ENCODE measurements at regions not wholly inside any gene's neighbourhood (a gene's known extent, or its start where the extent isn't known, plus 50 kb on each side); places are given as distances from the start of the nearest gene placed in this dataset.

GRCh38 chr10:36638462-36639155, 486.8 kb upstream of the ANKRD30A start:
- H4K20me1 ChIP-seq (ENCODE audit: insufficient read depth, low read length, poor library complexity, severe bottlenecking), result no peaks in the 10 kb centered on the region
- H3K9ac ChIP-seq (ENCODE audit: low read depth, low read length, poor library complexity, severe bottlenecking), result no peak overlapping the region
- H3K4me2 ChIP-seq (ENCODE audit: low read depth, low read length, poor library complexity, severe bottlenecking), result no peak overlapping the region
- no peak overlapping the region for H3K4me3 ChIP-seq (ENCODE audit: low read length, poor library complexity, severe bottlenecking)
- no peaks in the 10 kb centered on the region for H3K27me3 ChIP-seq (ENCODE audit: insufficient read depth, low read length, poor library complexity, severe bottlenecking)
- H3F3A ChIP-seq (ENCODE audit: low read depth), result no peaks in the 10 kb centered on the region
- H3K4me1 ChIP-seq (ENCODE audit: insufficient read depth, low read length, poor library complexity, severe bottlenecking), result no peaks in the 10 kb centered on the region
- H3K36me3 ChIP-seq (ENCODE audit: insufficient read depth, low read length), result no peaks in the 10 kb centered on the region
- no peaks in the 10 kb centered on the region for H3K9me2 ChIP-seq (replicated peaks; ENCODE audit: low read depth, low read length)
- TF ChIP-seq CTCF (conservative IDR thresholded peaks at IDR 0.05; ENCODE audit: low read length) (no peak), EZH2phosphoT487 (IDR thresholded peaks at IDR 0.05; ENCODE audit: borderline replicate concordance) (no peak)
- H3K79me2 ChIP-seq (ENCODE audit: insufficient read depth, low read length), result no peaks in the 10 kb centered on the region
- H2AFZ ChIP-seq (ENCODE audit: low read length), result no peak overlapping the region
- H3K9me3 ChIP-seq (ENCODE audit: insufficient read depth, low read depth, low read length), result no peaks in the 10 kb centered on the region

- H4K20me1 ChIP-seq (ENCODE audit: insufficient read depth, low read length, poor library complexity, severe bottlenecking), result no peaks in the 10 kb centered on the region
- TF ChIP-seq CTCF (conservative IDR thresholded peaks at IDR 0.05; ENCODE audit: low read length), result no peak
- TF ChIP-seq EZH2phosphoT487 (IDR thresholded peaks at IDR 0.05; ENCODE audit: borderline replicate concordance), result no peak
- no peaks in the 10 kb centered on the region for H3K36me3 ChIP-seq (ENCODE audit: insufficient read depth, low read length)
- H3K27me3 ChIP-seq (ENCODE audit: insufficient read depth, low read length, poor library complexity, severe bottlenecking), result no peaks in the 10 kb centered on the region
- no peaks in the 10 kb centered on the region for H3K9me3 ChIP-seq (ENCODE audit: insufficient read depth, low read depth, low read length)
- no peak overlapping the region for H3K9ac ChIP-seq (ENCODE audit: low read depth, low read length, poor library complexity, severe bottlenecking)
- no peaks in the 10 kb centered on the region for H3F3A ChIP-seq (ENCODE audit: low read depth)
- no peaks in the 10 kb centered on the region for H3K4me1 ChIP-seq (ENCODE audit: insufficient read depth, low read length, poor library complexity, severe bottlenecking)
- no peak overlapping the region for H3K4me3 ChIP-seq (ENCODE audit: low read length, poor library complexity, severe bottlenecking)
- no peak overlapping the region for H3K4me2 ChIP-seq (ENCODE audit: low read depth, low read length, poor library complexity, severe bottlenecking)
- no peak overlapping the region for H2AFZ ChIP-seq (ENCODE audit: low read length)
- no peaks in the 10 kb centered on the region for H3K9me2 ChIP-seq (replicated peaks; ENCODE audit: low read depth, low read length)
- H3K79me2 ChIP-seq (ENCODE audit: insufficient read depth, low read length), result no peaks in the 10 kb centered on the region
Observed at GRCh38 chr10:36636879-36637278, 488.5 kb upstream of the ANKRD30A start.

GRCh38 chr10:36636285-36636839, 489.0 kb upstream of the ANKRD30A start:
- Histone ChIP-seq H3K36me3 (ENCODE audit: insufficient read depth, low read length) (no peaks in the 10 kb centered on the region), H3K9me2 (replicated peaks; ENCODE audit: low read depth, low read length) (no peaks in the 10 kb centered on the region), H3K4me2 (ENCODE audit: low read depth, low read length, poor library complexity, severe bottlenecking) (no peak overlapping the region), H3K79me2 (ENCODE audit: insufficient read depth, low read length) (no peaks in the 10 kb centered on the region), H3K9ac (ENCODE audit: low read depth, low read length, poor library complexity, severe bottlenecking) (no peak overlapping the region), H2AFZ (ENCODE audit: low read length) (no peak overlapping the region), H3K4me1 (ENCODE audit: insufficient read depth, low read length, poor library complexity, severe bottlenecking) (no peaks in the 10 kb centered on the region), H3K9me3 (ENCODE audit: insufficient read depth, low read depth, low read length) (no peaks in the 10 kb centered on the region), H3K4me3 (ENCODE audit: low read length, poor library complexity, severe bottlenecking) (no peak overlapping the region), H4K20me1 (ENCODE audit: insufficient read depth, low read length, poor library complexity, severe bottlenecking) (no peaks in the 10 kb centered on the region), H3K27me3 (ENCODE audit: insufficient read depth, low read length, poor library complexity, severe bottlenecking) (no peaks in the 10 kb centered on the region), H3F3A (ENCODE audit: low read depth) (no peaks in the 10 kb centered on the region)
- TF ChIP-seq CTCF (conservative IDR thresholded peaks at IDR 0.05; ENCODE audit: low read length), result no peak
- TF ChIP-seq EZH2phosphoT487 (IDR thresholded peaks at IDR 0.05; ENCODE audit: borderline replicate concordance), result no peak

Data from Loucy (cell line).